ENCODE measurements at regions not wholly inside any gene's neighbourhood (a gene's known extent, or its start where the extent isn't known, plus 50 kb on each side); places are given as distances from the start of the nearest gene placed in this dataset.

- no peak for ATAC-seq
- no peak for TF ChIP-seq SNAI2 (CRISPR knock-in tag; IDR thresholded peaks at IDR 0.05)
- no peak for TF ChIP-seq ESRRG (CRISPR knock-in tag; IDR thresholded peaks at IDR 0.05)
- no peak for TF ChIP-seq CSRNP3 (CRISPR knock-in tag; IDR thresholded peaks at IDR 0.05)
- no peak for TF ChIP-seq CREB5 (CRISPR knock-in tag; IDR thresholded peaks at IDR 0.05; ENCODE audit: low read depth)
- TF ChIP-seq ZNF70 (CRISPR knock-in tag; IDR thresholded peaks at IDR 0.05), result no peak
- TF ChIP-seq CSDC2 (CRISPR knock-in tag; IDR thresholded peaks at IDR 0.05), result no peak
- no peak for TF ChIP-seq PPARA (CRISPR knock-in tag; IDR thresholded peaks at IDR 0.05; ENCODE audit: borderline replicate concordance)
- TF ChIP-seq BACH2 (CRISPR knock-in tag; IDR thresholded peaks at IDR 0.05; ENCODE audit: borderline replicate concordance), result no peak
- no peak for TF ChIP-seq RARB (CRISPR knock-in tag; IDR thresholded peaks at IDR 0.05)
- TF ChIP-seq ZFP30 (CRISPR knock-in tag; IDR thresholded peaks at IDR 0.05), result no peak
- TF ChIP-seq ISL1 (CRISPR knock-in tag; IDR thresholded peaks at IDR 0.05), result no peak
- no peak for TF ChIP-seq TOX (CRISPR knock-in tag; IDR thresholded peaks at IDR 0.05; ENCODE audit: borderline replicate concordance)
- TF ChIP-seq ZFP3 (CRISPR knock-in tag; IDR thresholded peaks at IDR 0.05), result no peak
- no peak for TF ChIP-seq ZC3H10 (CRISPR knock-in tag; IDR thresholded peaks at IDR 0.05)
- no peak for TF ChIP-seq TSHZ2 (CRISPR knock-in tag; IDR thresholded peaks at IDR 0.05)
- TF ChIP-seq OSR1 (CRISPR knock-in tag; IDR thresholded peaks at IDR 0.05), result no peak
These were observed 678.3 kb downstream of the BCL11A start for GRCh38 chr2:59874971-59875755.

- no peak for TF ChIP-seq ESRRG (CRISPR knock-in tag; IDR thresholded peaks at IDR 0.05)
- TF ChIP-seq ZNF8 (CRISPR knock-in tag; IDR thresholded peaks at IDR 0.05), result no peak
- no peak for TF ChIP-seq ZFP3 (CRISPR knock-in tag; IDR thresholded peaks at IDR 0.05)
- TF ChIP-seq ZC3H10 (CRISPR knock-in tag; IDR thresholded peaks at IDR 0.05), result no peak
- no peak for TF ChIP-seq ARNTL (CRISPR knock-in tag; IDR thresholded peaks at IDR 0.05; ENCODE audit: borderline replicate concordance, low read depth)
- TF ChIP-seq ZFP30 (CRISPR knock-in tag; IDR thresholded peaks at IDR 0.05), result no peak
- no peak for TF ChIP-seq TCF4 (CRISPR knock-in tag; IDR thresholded peaks at IDR 0.05; ENCODE audit: borderline replicate concordance)
- TF ChIP-seq POU6F1 (CRISPR knock-in tag; IDR thresholded peaks at IDR 0.05; ENCODE audit: borderline replicate concordance, low read depth), result no peak
- ATAC-seq, result no peak
These were observed 679.1 kb downstream of the BCL11A start for GRCh38 chr2:59874361-59874760.

GRCh38 chr2:59871830-59872229, 681.6 kb downstream of the BCL11A start:
- TF ChIP-seq ZNF565 (CRISPR knock-in tag; conservative IDR thresholded peaks at IDR 0.05; ENCODE audit: low read depth) (no peak), RARB (CRISPR knock-in tag; IDR thresholded peaks at IDR 0.05) (no peak), ZC3H10 (CRISPR knock-in tag; IDR thresholded peaks at IDR 0.05) (no peak), ESRRG (CRISPR knock-in tag; IDR thresholded peaks at IDR 0.05) (no peak), BACH2 (CRISPR knock-in tag; IDR thresholded peaks at IDR 0.05; ENCODE audit: borderline replicate concordance) (no peak), OSR1 (CRISPR knock-in tag; IDR thresholded peaks at IDR 0.05) (no peak), ZNF8 (CRISPR knock-in tag; IDR thresholded peaks at IDR 0.05) (no peak), PATZ1 (CRISPR knock-in tag; IDR thresholded peaks at IDR 0.05; ENCODE audit: borderline replicate concordance) (no peak), ZFP3 (CRISPR knock-in tag; IDR thresholded peaks at IDR 0.05) (no peak), TSHZ2 (CRISPR knock-in tag; IDR thresholded peaks at IDR 0.05) (no peak)
- ATAC-seq, result no peak
